Liver (tissue), 8 donors: ENCODE measurements at regions not wholly inside any gene's neighbourhood (a gene's known extent, or its start where the extent isn't known, plus 50 kb on each side); places are given as distances from the start of the nearest gene placed in this dataset.

Source experiments
- DNase-seq: peaks from one replicate; pipeline ENCODE4 v3.0.0-alpha.2; 2017; ENCODE audit warnings: low spot score
- H3K27ac ChIP-seq, 2 donors: one replicate each; pipeline ENCODE4 v1.7.0; 2013; ENCODE audit warnings: inconsistent platforms in 2 of 2, low read length in 2 of 2, control low read depth in 1 of 2, low read depth in 1 of 2, mild to moderate bottlenecking in 1 of 2
- H3K27me3 ChIP-seq, 4 donors: one replicate each; pipeline versions ENCODE4 v1.6.1 to v1.7.0; 2013; ENCODE audit warnings: low read length in 3 of 4, inconsistent platforms in 1 of 4, mild to moderate bottlenecking in 1 of 4, moderate library complexity in 1 of 4; ENCODE audit not compliant: control insufficient read depth in 4 of 4, insufficient read depth in 4 of 4
- H3K36me3 ChIP-seq, 4 donors: one replicate each; pipeline versions ENCODE4 v1.6.1 to v1.7.0; 2013; ENCODE audit warnings: low read length in 3 of 4, mild to moderate bottlenecking in 3 of 4, low read depth in 1 of 4, moderate library complexity in 1 of 4; ENCODE audit not compliant: control insufficient read depth in 4 of 4, insufficient read depth in 3 of 4
- H3K4me1 ChIP-seq, 4 donors: one replicate each; pipeline versions ENCODE4 v1.6.1 to v1.7.0; 2013; ENCODE audit warnings: low read length in 3 of 4, mild to moderate bottlenecking in 3 of 4, moderate library complexity in 1 of 4; ENCODE audit not compliant: control insufficient read depth in 4 of 4, insufficient read depth in 4 of 4
- H3K4me3 ChIP-seq, 3 donors: one replicate each; pipeline versions ENCODE4 v1.6.1 to v1.7.0; 2013; ENCODE audit warnings: low read length in 3 of 3, control low read depth in 1 of 3, low read depth in 1 of 3, mild to moderate bottlenecking in 1 of 3
- H3K9ac ChIP-seq, 2 donors: one replicate each; pipeline ENCODE4 v1.7.0; 2013; ENCODE audit warnings: low read length in 2 of 2, mild to moderate bottlenecking in 2 of 2, moderate library complexity in 2 of 2, control low read depth in 1 of 2, low read depth in 1 of 2
- H3K9me3 ChIP-seq, 4 donors: one replicate each; pipeline versions ENCODE4 v1.6.1 to v1.7.0; 2013; ENCODE audit warnings: low read length in 3 of 4; ENCODE audit not compliant: control insufficient read depth in 4 of 4
- EGR1 ChIP-seq, 2 donors: IDR thresholded peaks; 2 replicates each; pipeline ENCODE4 v1.6.1; 2016 to 2018; ENCODE audit warnings: antibody characterized with exemption in 2 of 2, low read depth in 2 of 2
- FOXA1 ChIP-seq: IDR thresholded peaks from 2 replicates; pipeline ENCODE4 v1.6.1; 2016; ENCODE audit warnings: antibody characterized with exemption
- FOXA2 ChIP-seq: IDR thresholded peaks from 2 replicates; pipeline ENCODE4 v1.6.1; 2016; ENCODE audit warnings: antibody characterized with exemption
- HNF4A ChIP-seq, 2 donors: conservative IDR thresholded peaks; 2 replicates each; pipeline ENCODE4 v1.6.1; 2016; ENCODE audit warnings: antibody characterized with exemption in 2 of 2, mild to moderate bottlenecking in 2 of 2
- HNF4G ChIP-seq: IDR thresholded peaks from 2 replicates; pipeline ENCODE4 v1.6.1; 2016; ENCODE audit warnings: antibody characterized with exemption
- JUND ChIP-seq, 2 donors: IDR thresholded peaks; 2 replicates each; pipeline ENCODE4 v1.6.1; 2016; ENCODE audit warnings: antibody characterized with exemption in 2 of 2
- NR2F2 ChIP-seq: IDR thresholded peaks from 2 replicates; pipeline ENCODE4 v1.6.1; 2016; ENCODE audit warnings: antibody characterized with exemption
- RAD21 ChIP-seq, 2 donors: IDR thresholded peaks; 2 replicates each; pipeline ENCODE4 v1.6.1; 2016; ENCODE audit warnings: antibody characterized with exemption in 2 of 2, mild to moderate bottlenecking in 2 of 2
- RXRA ChIP-seq, 2 donors: IDR thresholded peaks; 2 replicates each; pipeline ENCODE4 v1.6.1; 2017 to 2018; ENCODE audit warnings: antibody characterized with exemption in 2 of 2, mild to moderate bottlenecking in 1 of 2
- SP1 ChIP-seq: IDR thresholded peaks from 2 replicates; pipeline ENCODE4 v1.6.1; 2018; ENCODE audit warnings: antibody characterized with exemption, mild to moderate bottlenecking
- TAF1 ChIP-seq: conservative IDR thresholded peaks from 2 replicates; pipeline ENCODE4 v1.6.1; 2016; ENCODE audit warnings: antibody characterized with exemption, mild to moderate bottlenecking
- YY1 ChIP-seq: IDR thresholded peaks from 2 replicates; pipeline ENCODE4 v1.6.1; 2016; ENCODE audit warnings: antibody characterized with exemption, mild to moderate bottlenecking
- WGBS: extraction: QIAGEN DNeasy Blood & Tissue Kit; methylation state at CpG from one replicate; pipeline ENCODE4 v1.1.7; 2013; 5-methylcytosine and 5-hydroxymethylcytosine counted together
- TF ChIP-seq, protein P1 (sequence below): IDR thresholded peaks from 2 replicates; pipeline ENCODE4 v1.6.1; 2016; ENCODE audit warnings: antibody characterized with exemption
- TF ChIP-seq, protein P2 (sequence below): IDR thresholded peaks from 2 replicates; pipeline ENCODE4 v1.6.1; 2016; ENCODE audit warnings: antibody characterized with exemption
- TF ChIP-seq, protein P3 (sequence below): fragments of 150-350 bp; IDR thresholded peaks from 2 replicates; pipeline ENCODE4 v1.5.1; 2017; ENCODE audit warnings: improper control_type of control experiment, low read depth, low read length; ENCODE audit not compliant: missing input control
- TF ChIP-seq, protein P4 (sequence below): IDR thresholded peaks from 2 replicates; pipeline ENCODE4 v1.6.1; 2016; ENCODE audit warnings: antibody characterized with exemption, mild to moderate bottlenecking
- TF ChIP-seq, protein P5 (sequence below): IDR thresholded peaks from 2 replicates; pipeline ENCODE4 v1.6.1; 2016; ENCODE audit warnings: antibody characterized with exemption
- donor health status: healthy.
- donor health status: healthy.
- donor health status: healthy.
- donor health status: healthy.
- donor health status: healthy.

DNA sequence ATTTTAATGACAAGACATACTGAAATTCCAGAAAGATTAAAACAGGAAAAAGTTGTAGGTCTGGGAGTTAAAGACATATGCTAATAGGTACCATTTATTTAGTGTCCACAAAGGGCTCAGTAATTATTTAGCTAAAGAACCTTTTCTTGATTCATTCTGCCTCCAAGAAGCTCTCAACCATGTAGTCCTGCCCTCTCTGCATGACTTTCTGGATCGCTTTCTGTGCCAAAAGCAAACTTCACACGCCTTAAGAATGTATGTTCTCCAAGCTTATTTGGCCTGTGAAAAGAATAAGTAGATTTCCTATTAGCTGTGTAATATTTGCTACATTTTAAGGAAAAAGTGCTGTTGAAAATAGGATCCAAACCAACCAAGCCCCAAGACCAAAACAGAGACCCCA is 291.7 kb downstream of the C12orf75 start:
- Histone ChIP-seq H3K27ac (no peak overlapping the region), H3K9ac (no peak overlapping the region), H3K4me1 (no peaks in the 10 kb centered on the region), H3K9me3 (no peaks in the 10 kb centered on the region), H3K36me3 (no peaks in the 10 kb centered on the region), H3K4me3 (no peak overlapping the region), H3K27me3 (peaks cover 0 to 5% (median 0%) of the 10 kb centered on the region in 4 donors)
- 88% methylated on average over 2 of the region's 2 CpGs for WGBS
- no peak for DNase-seq
- TF ChIP-seq JUND (IDR thresholded peaks at IDR 0.05) (no peak), FOXA1 (no peak), YY1 (no peak), FOXA2 (no peak), RAD21 (IDR thresholded peaks at IDR 0.05) (no peak), NR2F2 (no peak), TAF1 (no peak), EGR1 (IDR thresholded peaks at IDR 0.05; ENCODE audit: low read depth in 2 of 2) (no peak), HNF4G (no peak), SP1 (no peak), HNF4A (conservative IDR thresholded peaks at IDR 0.05) (no peak)
- TF ChIP-seq, protein P1, sequence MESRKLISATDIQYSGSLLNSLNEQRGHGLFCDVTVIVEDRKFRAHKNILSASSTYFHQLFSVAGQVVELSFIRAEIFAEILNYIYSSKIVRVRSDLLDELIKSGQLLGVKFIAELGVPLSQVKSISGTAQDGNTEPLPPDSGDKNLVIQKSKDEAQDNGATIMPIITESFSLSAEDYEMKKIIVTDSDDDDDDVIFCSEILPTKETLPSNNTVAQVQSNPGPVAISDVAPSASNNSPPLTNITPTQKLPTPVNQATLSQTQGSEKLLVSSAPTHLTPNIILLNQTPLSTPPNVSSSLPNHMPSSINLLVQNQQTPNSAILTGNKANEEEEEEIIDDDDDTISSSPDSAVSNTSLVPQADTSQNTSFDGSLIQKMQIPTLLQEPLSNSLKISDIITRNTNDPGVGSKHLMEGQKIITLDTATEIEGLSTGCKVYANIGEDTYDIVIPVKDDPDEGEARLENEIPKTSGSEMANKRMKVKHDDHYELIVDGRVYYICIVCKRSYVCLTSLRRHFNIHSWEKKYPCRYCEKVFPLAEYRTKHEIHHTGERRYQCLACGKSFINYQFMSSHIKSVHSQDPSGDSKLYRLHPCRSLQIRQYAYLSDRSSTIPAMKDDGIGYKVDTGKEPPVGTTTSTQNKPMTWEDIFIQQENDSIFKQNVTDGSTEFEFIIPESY = no peak
- TF ChIP-seq, protein P2, sequence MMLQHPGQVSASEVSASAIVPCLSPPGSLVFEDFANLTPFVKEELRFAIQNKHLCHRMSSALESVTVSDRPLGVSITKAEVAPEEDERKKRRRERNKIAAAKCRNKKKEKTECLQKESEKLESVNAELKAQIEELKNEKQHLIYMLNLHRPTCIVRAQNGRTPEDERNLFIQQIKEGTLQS = no peak
- TF ChIP-seq, protein P3, sequence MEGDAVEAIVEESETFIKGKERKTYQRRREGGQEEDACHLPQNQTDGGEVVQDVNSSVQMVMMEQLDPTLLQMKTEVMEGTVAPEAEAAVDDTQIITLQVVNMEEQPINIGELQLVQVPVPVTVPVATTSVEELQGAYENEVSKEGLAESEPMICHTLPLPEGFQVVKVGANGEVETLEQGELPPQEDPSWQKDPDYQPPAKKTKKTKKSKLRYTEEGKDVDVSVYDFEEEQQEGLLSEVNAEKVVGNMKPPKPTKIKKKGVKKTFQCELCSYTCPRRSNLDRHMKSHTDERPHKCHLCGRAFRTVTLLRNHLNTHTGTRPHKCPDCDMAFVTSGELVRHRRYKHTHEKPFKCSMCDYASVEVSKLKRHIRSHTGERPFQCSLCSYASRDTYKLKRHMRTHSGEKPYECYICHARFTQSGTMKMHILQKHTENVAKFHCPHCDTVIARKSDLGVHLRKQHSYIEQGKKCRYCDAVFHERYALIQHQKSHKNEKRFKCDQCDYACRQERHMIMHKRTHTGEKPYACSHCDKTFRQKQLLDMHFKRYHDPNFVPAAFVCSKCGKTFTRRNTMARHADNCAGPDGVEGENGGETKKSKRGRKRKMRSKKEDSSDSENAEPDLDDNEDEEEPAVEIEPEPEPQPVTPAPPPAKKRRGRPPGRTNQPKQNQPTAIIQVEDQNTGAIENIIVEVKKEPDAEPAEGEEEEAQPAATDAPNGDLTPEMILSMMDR = no peak

DNA sequence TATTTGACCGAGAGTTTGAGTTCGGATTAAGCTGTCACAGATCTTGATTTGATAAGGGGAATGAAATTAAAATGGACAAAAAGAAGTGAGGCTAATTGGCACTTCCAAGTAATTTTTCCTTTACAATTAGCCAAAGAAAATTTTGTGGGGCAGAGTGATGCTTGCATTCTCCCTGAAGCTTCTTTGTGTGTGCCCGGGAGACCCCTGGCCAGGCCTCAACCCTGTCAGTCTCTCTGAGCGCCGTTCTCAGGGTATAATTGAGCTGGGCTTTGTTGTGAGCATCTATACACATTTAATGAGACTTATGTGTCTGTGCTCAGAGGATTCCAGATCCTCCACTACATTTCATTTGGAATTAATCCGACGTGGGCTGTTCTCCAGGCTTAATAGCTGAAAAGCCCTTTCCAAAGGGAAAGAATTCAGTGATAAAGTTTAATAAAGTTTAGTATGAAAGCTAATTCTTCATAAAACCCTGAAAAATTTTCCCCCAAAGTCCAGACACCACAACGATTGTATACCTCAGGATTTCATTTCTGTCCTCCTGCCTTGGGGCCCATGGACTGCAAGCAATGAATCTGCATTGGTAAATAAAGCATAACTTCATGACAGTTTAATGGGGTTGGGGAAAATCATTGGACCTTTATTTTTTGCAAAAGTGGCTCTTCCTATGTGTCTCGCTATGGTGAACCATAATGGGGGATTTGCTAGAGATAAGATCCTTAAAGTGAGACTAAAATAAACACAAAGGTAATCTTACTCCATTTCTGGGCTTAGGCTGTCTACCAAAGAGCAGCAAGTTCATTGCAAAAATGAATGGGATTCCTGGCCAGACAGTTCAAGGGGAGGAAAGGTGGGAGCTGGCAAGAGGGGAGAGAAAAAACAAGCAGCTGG is 292.6 kb downstream of the C12orf75 start:
- H3K9me3 ChIP-seq = no peaks in the 10 kb centered on the region
- TF ChIP-seq, protein P4, sequence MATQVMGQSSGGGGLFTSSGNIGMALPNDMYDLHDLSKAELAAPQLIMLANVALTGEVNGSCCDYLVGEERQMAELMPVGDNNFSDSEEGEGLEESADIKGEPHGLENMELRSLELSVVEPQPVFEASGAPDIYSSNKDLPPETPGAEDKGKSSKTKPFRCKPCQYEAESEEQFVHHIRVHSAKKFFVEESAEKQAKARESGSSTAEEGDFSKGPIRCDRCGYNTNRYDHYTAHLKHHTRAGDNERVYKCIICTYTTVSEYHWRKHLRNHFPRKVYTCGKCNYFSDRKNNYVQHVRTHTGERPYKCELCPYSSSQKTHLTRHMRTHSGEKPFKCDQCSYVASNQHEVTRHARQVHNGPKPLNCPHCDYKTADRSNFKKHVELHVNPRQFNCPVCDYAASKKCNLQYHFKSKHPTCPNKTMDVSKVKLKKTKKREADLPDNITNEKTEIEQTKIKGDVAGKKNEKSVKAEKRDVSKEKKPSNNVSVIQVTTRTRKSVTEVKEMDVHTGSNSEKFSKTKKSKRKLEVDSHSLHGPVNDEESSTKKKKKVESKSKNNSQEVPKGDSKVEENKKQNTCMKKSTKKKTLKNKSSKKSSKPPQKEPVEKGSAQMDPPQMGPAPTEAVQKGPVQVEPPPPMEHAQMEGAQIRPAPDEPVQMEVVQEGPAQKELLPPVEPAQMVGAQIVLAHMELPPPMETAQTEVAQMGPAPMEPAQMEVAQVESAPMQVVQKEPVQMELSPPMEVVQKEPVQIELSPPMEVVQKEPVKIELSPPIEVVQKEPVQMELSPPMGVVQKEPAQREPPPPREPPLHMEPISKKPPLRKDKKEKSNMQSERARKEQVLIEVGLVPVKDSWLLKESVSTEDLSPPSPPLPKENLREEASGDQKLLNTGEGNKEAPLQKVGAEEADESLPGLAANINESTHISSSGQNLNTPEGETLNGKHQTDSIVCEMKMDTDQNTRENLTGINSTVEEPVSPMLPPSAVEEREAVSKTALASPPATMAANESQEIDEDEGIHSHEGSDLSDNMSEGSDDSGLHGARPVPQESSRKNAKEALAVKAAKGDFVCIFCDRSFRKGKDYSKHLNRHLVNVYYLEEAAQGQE = no peak
- TF ChIP-seq JUND (IDR thresholded peaks at IDR 0.05) (no peak), FOXA2 (no peak), TAF1 (no peak), FOXA1 (no peak), EGR1 (IDR thresholded peaks at IDR 0.05; ENCODE audit: low read depth in 2 of 2) (no peak), HNF4G (no peak), RAD21 (IDR thresholded peaks at IDR 0.05) (no peak), SP1 (no peak), YY1 (no peak), NR2F2 (no peak), RXRA (IDR thresholded peaks at IDR 0.05) (no peak)
- TF ChIP-seq, protein P3 = no peak
- TF ChIP-seq, protein P5, sequence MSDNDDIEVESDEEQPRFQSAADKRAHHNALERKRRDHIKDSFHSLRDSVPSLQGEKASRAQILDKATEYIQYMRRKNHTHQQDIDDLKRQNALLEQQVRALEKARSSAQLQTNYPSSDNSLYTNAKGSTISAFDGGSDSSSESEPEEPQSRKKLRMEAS = no peak
- H3K9ac ChIP-seq = no peak overlapping the region
- no peak overlapping the region for H3K27ac ChIP-seq
- DNase-seq = no peak
- 88% methylated on average over 9 of the region's 9 CpGs for WGBS
- no peaks in the 10 kb centered on the region for H3K4me1 ChIP-seq
- no peak overlapping the region for H3K4me3 ChIP-seq
- peaks cover 0 to 5% (median 0%) of the 10 kb centered on the region in 4 donors for H3K27me3 ChIP-seq
- no peaks in the 10 kb centered on the region for H3K36me3 ChIP-seq
